Left cardiac atrium (tissue), 4 donors: ENCODE measurements at regions not wholly inside any gene's neighbourhood (a gene's known extent, or its start where the extent isn't known, plus 50 kb on each side); places are given as distances from the start of the nearest gene placed in this dataset.
A peak's percentile ranks its signal among the peaks of the same experiment; 100 is the strongest.

Experiments used
- ATAC-seq, 2 donors: fragments of 200-7000 bp; cut with Tn5 transposase; one replicate each; pipeline ENCODE4 v1.9.1; 2020; ENCODE audit warnings: mild to moderate bottlenecking in 2 of 2, moderate library complexity in 2 of 2
- DNase-seq: peaks from one replicate; pipeline ENCODE4 v3.0.0-alpha.2; 2020
- intact Hi-C, 2 donors: fragments of 100-400 bp; cut with DNase I; formaldehyde crosslinking; loops; one replicate each; pipeline versions ENCODE4 v1.14.1 to v1.15.1; 2022 to 2023
- donor health status: DM: no; HTN: yes; CAD: no.
- donor health status: DM: no; HTN: yes; CAD: no; lungs with severe emphysema.
- donor health status: DM: yes; HTN: yes; CAD: no.
- donor health status: Dilated cardiomyopathy.

- DNase-seq = no peak
- no peak for ATAC-seq
- intact Hi-C loops = no loop called here
Observed at GRCh38 chr20:24052599-24053275, 64.2 kb upstream of the GGTLC1 start.

- ATAC-seq (no peak), DNase-seq (no peak)
- intact Hi-C loops = no loop called here
Observed at GRCh38 chr20:24051160-24051559, 62.6 kb upstream of the GGTLC1 start.

GRCh38 chr20:24050119-24050518 lies 61.5 kb upstream of the GGTLC1 start:
- intact Hi-C loops = no loop called here
- DNase-seq (no peak), ATAC-seq (no peak)

DNA sequence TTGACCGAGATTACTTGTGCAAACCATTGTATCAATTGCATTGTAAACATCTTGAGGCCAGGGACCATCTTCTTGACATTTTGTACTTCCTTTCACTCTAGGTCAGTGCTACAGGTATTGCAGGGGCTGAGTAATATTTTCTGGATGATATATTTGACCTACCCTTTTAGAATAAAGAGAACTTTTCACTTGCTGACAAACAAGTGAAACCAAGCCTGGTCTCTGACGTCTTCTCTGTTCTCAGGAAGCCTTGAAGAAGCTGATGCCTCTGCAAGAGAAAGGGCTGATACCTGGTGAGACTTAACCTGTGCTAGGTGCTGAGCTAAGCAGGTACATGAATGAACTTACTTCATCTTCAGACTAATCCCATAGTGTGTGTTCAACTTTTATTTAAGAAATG lies 60.5 kb upstream of the GGTLC1 start:
- intact Hi-C loops = no loop called here
- DNase-seq (no peak), ATAC-seq (no peak)

DNA sequence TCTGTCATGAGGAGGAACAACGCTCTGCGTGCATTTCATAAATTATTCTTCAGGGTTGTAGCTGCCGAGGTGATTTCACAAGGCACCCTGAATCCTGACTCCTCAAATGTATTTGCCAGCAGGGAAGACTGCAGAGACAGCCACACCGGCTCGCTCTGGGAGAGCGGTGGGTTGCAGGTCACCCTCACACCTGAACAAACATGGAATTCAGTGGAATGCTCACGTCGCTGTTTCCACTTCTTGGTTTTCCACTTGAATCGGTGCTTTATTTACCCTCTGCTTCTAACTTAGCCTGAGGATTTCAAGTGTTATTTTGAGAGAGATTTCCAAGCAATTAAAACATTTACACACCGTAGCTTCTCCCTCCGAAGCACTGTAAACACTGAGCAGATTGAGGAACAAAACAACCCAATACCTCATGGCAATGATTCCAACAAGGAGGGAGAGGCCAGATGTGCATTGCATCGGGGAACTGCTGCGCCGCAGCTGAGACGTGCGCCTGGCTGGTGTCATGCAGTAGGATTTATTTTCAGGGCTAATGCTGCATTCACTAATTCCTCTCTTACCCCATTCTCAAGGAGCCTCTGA lies 59.5 kb upstream of the GGTLC1 start:
- no peak for DNase-seq
- ATAC-seq = no peak
- intact Hi-C loops = no loop called here

DNA sequence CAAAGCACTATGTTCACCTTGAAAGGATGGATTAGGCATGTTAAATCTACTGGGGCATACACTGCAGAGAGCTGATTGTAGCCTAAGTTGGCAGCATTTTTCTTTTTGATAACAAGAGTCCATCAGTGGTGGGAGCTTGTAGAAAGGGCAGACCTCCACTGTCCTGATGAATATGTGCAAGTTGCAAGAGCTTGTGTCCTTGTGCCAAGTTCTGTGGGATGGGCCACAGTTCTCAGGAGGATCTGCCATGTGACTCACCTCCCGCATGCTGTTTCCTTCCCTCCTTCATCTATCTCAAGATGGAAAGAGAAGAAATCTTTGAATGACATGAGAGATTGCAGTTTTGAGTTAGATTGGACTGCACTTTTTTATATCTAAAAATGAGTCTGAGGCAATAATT lies 58.3 kb upstream of the GGTLC1 start:
- intact Hi-C loops = no loop called here
- ATAC-seq (peak in 1 of 2 donors; percentile 79), DNase-seq (no peak)

- DNase-seq (no peak), ATAC-seq (no peak)
- intact Hi-C loops = no loop called here
Observed at GRCh38 chr20:24045621-24046318, 57.2 kb upstream of the GGTLC1 start.

DNA sequence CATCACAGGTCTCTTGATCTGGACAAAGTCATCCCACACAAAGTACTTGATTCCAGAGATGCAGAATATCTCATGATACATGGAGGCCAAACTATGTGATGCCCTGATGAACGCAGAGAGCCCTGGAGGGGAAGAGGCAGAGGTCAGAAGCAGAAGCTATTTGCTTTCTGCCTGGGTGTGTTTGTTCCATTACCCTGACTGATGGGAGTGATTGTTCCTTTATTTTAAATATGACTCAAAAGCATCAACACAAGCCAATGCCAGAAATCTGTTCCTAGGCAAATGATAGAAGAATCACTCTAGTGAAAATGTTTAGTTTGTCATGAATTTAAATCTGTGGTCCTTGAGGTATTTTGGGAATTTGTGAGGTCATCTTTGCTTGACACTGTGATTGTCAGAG lies 54.7 kb upstream of the GGTLC1 start:
- intact Hi-C loops = no loop called here
- ATAC-seq = no peak
- DNase-seq = no peak

DNA sequence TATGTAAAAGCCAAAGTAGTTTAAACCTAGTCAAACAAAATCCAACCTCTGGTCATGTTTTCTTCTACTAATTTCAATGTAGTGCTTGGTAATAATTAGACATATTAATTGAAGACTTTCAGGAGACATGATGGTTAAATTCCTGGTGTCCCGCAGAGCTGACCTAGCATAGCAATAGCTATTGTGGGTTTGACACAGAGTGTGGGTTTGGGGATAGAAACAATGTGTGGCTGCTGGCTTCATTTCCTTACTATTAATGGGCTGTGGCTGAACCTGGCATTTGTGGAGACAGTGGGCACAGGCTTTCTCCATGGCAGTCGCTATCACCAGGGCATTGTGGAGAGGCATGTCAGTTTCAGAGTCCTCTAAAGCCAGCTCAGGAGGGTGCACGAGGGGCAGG lies 54.1 kb upstream of the GGTLC1 start:
- ATAC-seq (no peak), DNase-seq (no peak)
- intact Hi-C loops = no loop called here

DNA sequence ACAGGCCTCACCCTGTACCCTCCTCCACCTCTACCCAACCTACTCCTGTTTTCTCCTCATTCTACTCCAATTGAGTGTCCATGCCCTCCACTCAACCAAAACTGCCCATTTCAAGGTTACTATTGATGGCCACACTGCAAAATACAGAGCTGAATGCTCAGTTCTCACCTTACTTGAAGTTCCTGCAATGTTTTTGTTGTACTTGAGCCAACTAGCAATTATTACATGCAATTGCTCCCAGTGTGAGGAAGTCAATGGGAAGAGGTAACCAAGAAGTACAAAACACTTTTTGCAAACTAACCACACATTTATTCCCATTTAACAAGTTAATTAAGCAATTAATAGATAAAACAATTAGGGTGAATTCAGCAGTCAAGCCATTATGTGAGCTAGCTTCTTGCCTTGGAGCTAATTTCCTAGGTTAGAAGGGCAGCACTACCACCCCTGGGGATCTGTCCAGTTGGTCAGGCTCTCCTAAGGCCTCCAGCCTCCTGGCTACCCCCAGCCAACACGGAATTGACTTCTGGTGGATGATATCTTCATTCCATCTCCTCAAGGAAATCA lies 52.4 kb upstream of the GGTLC1 start:
- ATAC-seq (no peak), DNase-seq (no peak)
- intact Hi-C loops = no loop called here

GRCh38 chr20:24039196-24039595 lies 50.6 kb upstream of the GGTLC1 start:
- intact Hi-C loops = no loop called here
- ATAC-seq = no peak
- DNase-seq = no peak
